Loucy (cell line): ENCODE measurements at regions not wholly inside any gene's neighbourhood (a gene's known extent, or its start where the extent isn't known, plus 50 kb on each side); places are given as distances from the start of the nearest gene placed in this dataset.

Experiments used
- H2AFZ ChIP-seq: fragments of 200-600 bp; sonication (generic); 2 replicates; pipeline ENCODE4 v1.6.0; 2016; ENCODE audit warnings: antibody characterized with exemption, mild to moderate bottlenecking, low read length, moderate library complexity
- H3F3A ChIP-seq: fragments of 200-600 bp; 2 replicates; pipeline ENCODE4 v1.6.0; 2016; ENCODE audit warnings: antibody characterized with exemption, low read depth, mild to moderate bottlenecking
- H3K27me3 ChIP-seq: fragments of 200-600 bp; sonication (generic); 2 replicates; pipeline ENCODE4 v1.6.1; 2014; ENCODE audit warnings: low read length, mild to moderate bottlenecking; ENCODE audit not compliant: insufficient read depth, poor library complexity, severe bottlenecking
- H3K36me3 ChIP-seq: fragments of 200-600 bp; sonication (generic); 2 replicates; pipeline ENCODE4 v1.6.1; 2016; ENCODE audit warnings: low read length; ENCODE audit not compliant: insufficient read depth
- H3K4me1 ChIP-seq: fragments of 200-600 bp; sonication (generic); 2 replicates; pipeline ENCODE4 v1.5.1; 2014; ENCODE audit warnings: low read length, mild to moderate bottlenecking; ENCODE audit not compliant: insufficient read depth, poor library complexity, severe bottlenecking
- H3K4me2 ChIP-seq: fragments of 200-600 bp; sonication (generic); 2 replicates; pipeline ENCODE4 v1.6.0; 2014; ENCODE audit warnings: antibody characterized with exemption, low read length, low read depth, mild to moderate bottlenecking; ENCODE audit not compliant: poor library complexity, severe bottlenecking
- H3K4me3 ChIP-seq: fragments of 200-600 bp; sonication (generic); 2 replicates; pipeline ENCODE4 v1.5.1; 2014; ENCODE audit warnings: low read length, mild to moderate bottlenecking, mixed read lengths; ENCODE audit not compliant: poor library complexity, severe bottlenecking
- H3K79me2 ChIP-seq: fragments of 200-600 bp; sonication (generic); 2 replicates; pipeline ENCODE4 v1.6.1; 2014; ENCODE audit warnings: low read length; ENCODE audit not compliant: insufficient read depth
- H3K9ac ChIP-seq: fragments of 200-600 bp; sonication (generic); 2 replicates; pipeline ENCODE4 v1.6.0; 2014; ENCODE audit warnings: mild to moderate bottlenecking, low read depth, low read length, moderate library complexity; ENCODE audit not compliant: poor library complexity, severe bottlenecking
- H3K9me2 ChIP-seq: fragments of 200-600 bp; sonication (generic); replicated peaks from 2 replicates; pipeline ENCODE4 v1.6.1; 2016; ENCODE audit warnings: low read depth, low read length, mixed read lengths
- H3K9me3 ChIP-seq: fragments of 200-600 bp; sonication (generic); 2 replicates; pipeline ENCODE4 v1.6.1; 2014; ENCODE audit warnings: mild to moderate bottlenecking, antibody characterized with exemption, low read length, low read depth; ENCODE audit not compliant: insufficient read depth
- H4K20me1 ChIP-seq: fragments of 200-600 bp; sonication (generic); 2 replicates; pipeline ENCODE4 v1.6.0; 2014; ENCODE audit warnings: antibody characterized with exemption, low read length, mild to moderate bottlenecking; ENCODE audit not compliant: insufficient read depth, poor library complexity, severe bottlenecking
- EZH2phosphoT487 ChIP-seq: fragments of 200-600 bp; IDR thresholded peaks from 2 replicates; pipeline ENCODE4 v1.6.1; 2018; ENCODE audit warnings: antibody characterized with exemption, mild to moderate bottlenecking, moderate library complexity, borderline replicate concordance
- TF ChIP-seq, protein P1 (sequence below): fragments of 200-600 bp; sonication (generic); conservative IDR thresholded peaks from 2 replicates; pipeline ENCODE4 v1.5.1; 2014; ENCODE audit warnings: mild to moderate bottlenecking, antibody characterized with exemption, low read length

DNA sequence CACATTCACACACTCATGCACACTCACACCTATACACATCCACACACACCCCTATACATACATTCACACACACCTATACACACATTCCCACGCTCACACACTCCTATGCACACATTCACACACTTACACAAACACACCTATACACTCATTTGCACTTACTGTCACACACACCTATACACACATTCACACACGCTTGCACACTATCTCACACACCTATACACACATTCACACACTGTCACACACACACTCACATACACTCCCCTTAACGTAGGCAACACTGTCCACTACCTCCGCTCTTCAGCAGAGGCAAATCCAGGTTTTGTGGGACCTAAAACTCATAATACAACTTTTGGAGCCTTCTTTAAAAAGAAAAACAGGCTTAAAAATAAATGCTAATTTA lies 487.7 kb upstream of the CDH4 start:
- no peak for TF ChIP-seq EZH2phosphoT487
- TF ChIP-seq, protein P1, sequence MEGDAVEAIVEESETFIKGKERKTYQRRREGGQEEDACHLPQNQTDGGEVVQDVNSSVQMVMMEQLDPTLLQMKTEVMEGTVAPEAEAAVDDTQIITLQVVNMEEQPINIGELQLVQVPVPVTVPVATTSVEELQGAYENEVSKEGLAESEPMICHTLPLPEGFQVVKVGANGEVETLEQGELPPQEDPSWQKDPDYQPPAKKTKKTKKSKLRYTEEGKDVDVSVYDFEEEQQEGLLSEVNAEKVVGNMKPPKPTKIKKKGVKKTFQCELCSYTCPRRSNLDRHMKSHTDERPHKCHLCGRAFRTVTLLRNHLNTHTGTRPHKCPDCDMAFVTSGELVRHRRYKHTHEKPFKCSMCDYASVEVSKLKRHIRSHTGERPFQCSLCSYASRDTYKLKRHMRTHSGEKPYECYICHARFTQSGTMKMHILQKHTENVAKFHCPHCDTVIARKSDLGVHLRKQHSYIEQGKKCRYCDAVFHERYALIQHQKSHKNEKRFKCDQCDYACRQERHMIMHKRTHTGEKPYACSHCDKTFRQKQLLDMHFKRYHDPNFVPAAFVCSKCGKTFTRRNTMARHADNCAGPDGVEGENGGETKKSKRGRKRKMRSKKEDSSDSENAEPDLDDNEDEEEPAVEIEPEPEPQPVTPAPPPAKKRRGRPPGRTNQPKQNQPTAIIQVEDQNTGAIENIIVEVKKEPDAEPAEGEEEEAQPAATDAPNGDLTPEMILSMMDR: no peak
- Histone ChIP-seq H4K20me1 (no peaks in the 10 kb centered on the region), H3K79me2 (no peaks in the 10 kb centered on the region), H3K9ac (no peak overlapping the region), H3K4me1 (no peaks in the 10 kb centered on the region), H3K9me3 (no peaks in the 10 kb centered on the region), H3K4me2 (no peak overlapping the region), H3K27me3 (no peaks in the 10 kb centered on the region), H3K36me3 (no peaks in the 10 kb centered on the region), H3F3A (no peaks in the 10 kb centered on the region), H3K9me2 (no peaks in the 10 kb centered on the region), H3K4me3 (no peak overlapping the region), H2AFZ (no peak overlapping the region)

DNA sequence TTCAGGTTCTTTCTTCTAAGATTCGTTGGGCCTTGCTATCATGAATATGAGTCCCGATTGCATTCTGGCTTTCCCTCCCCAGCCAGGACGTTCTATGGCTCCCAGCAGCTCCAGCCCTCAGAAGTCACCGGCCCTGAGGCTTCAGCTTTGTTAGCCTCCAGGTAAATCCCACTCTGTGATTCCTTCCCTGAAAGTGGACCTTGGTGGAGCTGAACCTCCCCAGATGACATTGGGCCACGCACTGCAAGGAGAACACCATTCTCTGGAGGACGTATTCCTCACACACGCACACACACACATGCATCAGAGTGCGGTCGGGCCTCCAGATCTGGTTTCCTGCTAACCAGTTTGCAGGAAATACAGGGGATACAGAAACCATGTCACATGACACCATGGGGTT lies 487.3 kb upstream of the CDH4 start:
- no peaks in the 10 kb centered on the region for H3K4me1 ChIP-seq
- H3K79me2 ChIP-seq: no peaks in the 10 kb centered on the region
- no peak overlapping the region for H3K4me3 ChIP-seq
- no peaks in the 10 kb centered on the region for H3K9me3 ChIP-seq
- no peaks in the 10 kb centered on the region for H3F3A ChIP-seq
- H3K4me2 ChIP-seq: no peak overlapping the region
- H2AFZ ChIP-seq: no peak overlapping the region
- H3K9me2 ChIP-seq: no peaks in the 10 kb centered on the region
- H3K27me3 ChIP-seq: no peaks in the 10 kb centered on the region
- no peak overlapping the region for H3K9ac ChIP-seq
- H4K20me1 ChIP-seq: no peaks in the 10 kb centered on the region
- no peak for TF ChIP-seq EZH2phosphoT487
- TF ChIP-seq, protein P1: no peak
- H3K36me3 ChIP-seq: no peaks in the 10 kb centered on the region

DNA sequence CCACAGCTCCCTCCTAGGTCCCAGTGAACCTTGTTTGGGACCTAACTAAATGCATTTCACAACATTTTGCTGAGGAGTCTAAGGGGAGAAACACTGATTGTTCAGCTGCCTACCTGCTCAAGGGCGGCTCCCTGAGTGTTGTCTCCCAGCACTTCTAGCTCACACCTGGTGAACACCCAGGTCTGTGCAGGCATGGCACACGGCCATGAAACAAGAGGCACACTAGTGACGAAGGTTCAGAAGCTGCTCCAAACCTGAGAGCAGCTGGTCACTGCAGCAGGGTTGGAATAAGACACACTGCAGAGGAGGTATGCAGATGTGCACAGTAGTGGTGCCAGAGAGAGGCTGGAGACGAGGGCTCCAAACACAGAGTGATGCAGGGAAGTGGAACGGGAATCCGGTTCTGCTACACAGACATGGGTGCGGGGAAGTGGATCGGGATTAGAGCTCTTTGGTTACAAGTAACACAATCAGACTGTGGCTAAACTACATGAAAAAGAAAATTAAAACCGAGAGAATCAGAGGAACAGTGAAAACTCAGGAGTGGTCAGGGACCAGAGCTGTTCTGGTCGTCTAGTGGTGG lies 486.1 kb upstream of the CDH4 start:
- H3K9me3 ChIP-seq: no peaks in the 10 kb centered on the region
- no peaks in the 10 kb centered on the region for H3K79me2 ChIP-seq
- TF ChIP-seq, protein P1: no peak
- TF ChIP-seq EZH2phosphoT487: no peak
- no peaks in the 10 kb centered on the region for H3K36me3 ChIP-seq
- H3K27me3 ChIP-seq: no peaks in the 10 kb centered on the region
- no peaks in the 10 kb centered on the region for H3K9me2 ChIP-seq
- H3K4me3 ChIP-seq: no peak overlapping the region
- no peaks in the 10 kb centered on the region for H3F3A ChIP-seq
- no peak overlapping the region for H3K9ac ChIP-seq
- H3K4me2 ChIP-seq: no peak overlapping the region
- H2AFZ ChIP-seq: no peak overlapping the region
- no peaks in the 10 kb centered on the region for H4K20me1 ChIP-seq
- no peaks in the 10 kb centered on the region for H3K4me1 ChIP-seq
